PFSK-1 (cell line): ENCODE measurements at regions not wholly inside any gene's neighbourhood (a gene's known extent, or its start where the extent isn't known, plus 50 kb on each side); places are given as distances from the start of the nearest gene placed in this dataset.

Experiments used
- POLR2AphosphoS5 ChIP-seq: IDR thresholded peaks from 2 replicates; pipeline ENCODE4 v1.6.1; 2012; ENCODE audit warnings: low read depth, mild to moderate bottlenecking, control low read depth, low read length, moderate library complexity
- SIN3A ChIP-seq: IDR thresholded peaks from 2 replicates; pipeline ENCODE4 v1.6.1; 2012; ENCODE audit warnings: mild to moderate bottlenecking, low read length, moderate library complexity, borderline replicate concordance; ENCODE audit not compliant: insufficient read depth
- TAF1 ChIP-seq: IDR thresholded peaks from 2 replicates; pipeline ENCODE4 v1.6.1; 2012; ENCODE audit warnings: low read length, control low read depth, borderline replicate concordance; ENCODE audit not compliant: insufficient read depth

DNA sequence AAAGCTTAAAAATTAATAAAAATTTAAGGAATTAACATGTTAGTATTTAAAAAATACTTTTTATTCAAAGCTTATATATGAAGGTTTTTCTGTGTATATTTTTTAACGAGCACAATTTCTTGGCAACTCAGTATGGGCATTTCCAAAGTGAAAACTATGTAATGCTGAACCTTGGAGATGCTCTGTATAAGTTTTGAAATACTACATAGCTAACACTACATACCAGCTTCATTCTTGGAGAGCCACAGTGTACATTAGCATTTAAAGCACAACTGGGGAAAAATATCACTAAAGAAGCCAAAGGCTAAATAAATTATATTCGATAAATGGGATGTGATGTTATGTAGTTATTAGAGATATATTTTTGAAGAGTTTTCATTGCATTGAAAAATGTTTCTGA is 446.5 kb downstream of the CCDC85A start:
- TF ChIP-seq POLR2AphosphoS5: no peak
- no peak for TF ChIP-seq SIN3A
- no peak for TF ChIP-seq TAF1
